SK-N-SH treated with all-trans-retinoic acid at 6 μM for 48 hours (cell line): ENCODE measurements at regions not wholly inside any gene's neighbourhood (a gene's known extent, or its start where the extent isn't known, plus 50 kb on each side); places are given as distances from the start of the nearest gene placed in this dataset.

Experiments
- ATAC-seq: fragments of 200-7000 bp; cut with Tn5 transposase; 3 replicates; pipeline ENCODE4 v1.9.1; 2020; ENCODE audit warnings: mild to moderate bottlenecking, moderate library complexity
- ARNTL ChIP-seq: fragments of 450-650 bp; formaldehyde crosslinking; IDR thresholded peaks from 2 replicates; pipeline ENCODE4 v1.5.0; 2020; ENCODE audit warnings: low read depth, mild to moderate bottlenecking, moderate library complexity, borderline replicate concordance
- BACH2 ChIP-seq: fragments of 250-450 bp; sonication (Bioruptor Pico); IDR thresholded peaks from 2 replicates; pipeline ENCODE4 v1.9.0; 2021; ENCODE audit warnings: mild to moderate bottlenecking, borderline replicate concordance
- CSDC2 ChIP-seq: fragments of 250-450 bp; sonication (Bioruptor Pico); IDR thresholded peaks from 2 replicates; pipeline ENCODE4 v1.5.0; 2020; ENCODE audit warnings: mild to moderate bottlenecking, moderate library complexity
- CSRNP3 ChIP-seq: fragments of 250-450 bp; sonication (Bioruptor Pico); IDR thresholded peaks from 2 replicates; pipeline ENCODE4 v1.5.1; 2021; ENCODE audit warnings: mild to moderate bottlenecking, moderate library complexity
- ESRRG ChIP-seq: fragments of 250-450 bp; sonication (Bioruptor Pico); IDR thresholded peaks from 2 replicates; pipeline ENCODE4 v1.6.1; 2021; ENCODE audit warnings: mild to moderate bottlenecking
- GLIS3 ChIP-seq: fragments of 250-450 bp; sonication (Bioruptor Pico); IDR thresholded peaks from 2 replicates; pipeline ENCODE4 v1.5.0; 2020; ENCODE audit warnings: mild to moderate bottlenecking, moderate library complexity
- ISL1 ChIP-seq: fragments of 250-450 bp; sonication (Bioruptor Pico); IDR thresholded peaks from 2 replicates; pipeline ENCODE4 v2.1.2; 2022; ENCODE audit warnings: mild to moderate bottlenecking, moderate library complexity
- OSR1 ChIP-seq: fragments of 250-450 bp; sonication (Bioruptor Pico); IDR thresholded peaks from 2 replicates; pipeline ENCODE4 v1.8.0; 2022; ENCODE audit warnings: moderate library complexity, mild to moderate bottlenecking, inconsistent platforms
- POU6F1 ChIP-seq: fragments of 250-450 bp; sonication (Bioruptor Pico); IDR thresholded peaks from 2 replicates; pipeline ENCODE4 v1.8.0; 2021; ENCODE audit warnings: low read depth, mild to moderate bottlenecking, moderate library complexity, borderline replicate concordance
- PPARA ChIP-seq: fragments of 250-450 bp; sonication (Bioruptor Pico); IDR thresholded peaks from 2 replicates; pipeline ENCODE4 v1.5.0; 2020; ENCODE audit warnings: mild to moderate bottlenecking, borderline replicate concordance
- RARB ChIP-seq: fragments of 250-450 bp; sonication (Bioruptor Pico); IDR thresholded peaks from 2 replicates; pipeline ENCODE4 v1.8.0; 2021; ENCODE audit warnings: mild to moderate bottlenecking, moderate library complexity
- SNAI2 ChIP-seq: fragments of 250-450 bp; sonication (Bioruptor Pico); IDR thresholded peaks from 2 replicates; pipeline ENCODE4 v1.5.0; 2020; ENCODE audit warnings: mild to moderate bottlenecking, moderate library complexity
- TOX ChIP-seq: fragments of 250-450 bp; sonication (Bioruptor Pico); IDR thresholded peaks from 2 replicates; pipeline ENCODE4 v1.8.0; 2021; ENCODE audit warnings: mild to moderate bottlenecking, moderate library complexity, borderline replicate concordance
- TSHZ2 ChIP-seq: fragments of 250-450 bp; sonication (Bioruptor Pico); IDR thresholded peaks from 2 replicates; pipeline ENCODE4 v1.5.0; 2020; ENCODE audit warnings: mild to moderate bottlenecking, moderate library complexity
- ZC3H10 ChIP-seq: fragments of 250-450 bp; sonication (Bioruptor Pico); IDR thresholded peaks from 2 replicates; pipeline ENCODE4 v1.5.1; 2021; ENCODE audit warnings: mild to moderate bottlenecking, moderate library complexity
- ZFP3 ChIP-seq: fragments of 250-450 bp; sonication (Bioruptor Pico); IDR thresholded peaks from 2 replicates; pipeline ENCODE4 v1.5.0; 2020; ENCODE audit warnings: mild to moderate bottlenecking, moderate library complexity
- ZFP30 ChIP-seq: fragments of 450-650 bp; formaldehyde crosslinking; IDR thresholded peaks from 2 replicates; pipeline ENCODE4 v1.5.0; 2022; ENCODE audit warnings: mild to moderate bottlenecking, moderate library complexity
- ZNF70 ChIP-seq: fragments of 450-650 bp; formaldehyde crosslinking; IDR thresholded peaks from 2 replicates; pipeline ENCODE4 v1.5.0; 2020; ENCODE audit warnings: mild to moderate bottlenecking, moderate library complexity
- ZNF8 ChIP-seq: fragments of 450-650 bp; formaldehyde crosslinking; IDR thresholded peaks from 2 replicates; pipeline ENCODE4 v1.5.0; 2020; ENCODE audit warnings: mild to moderate bottlenecking, moderate library complexity
- TF ChIP-seq, protein P1 (sequence below): fragments of 250-450 bp; sonication (Bioruptor Pico); IDR thresholded peaks from 2 replicates; pipeline ENCODE4 v1.8.0; 2020; ENCODE audit warnings: mild to moderate bottlenecking, moderate library complexity, borderline replicate concordance
- TF ChIP-seq, protein P2 (sequence below): fragments of 250-450 bp; sonication (Bioruptor Pico); IDR thresholded peaks from 2 replicates; pipeline ENCODE4 v1.5.1; 2020; ENCODE audit warnings: low read depth, mild to moderate bottlenecking, moderate library complexity

GRCh38 chr2:188890755-188891154 lies 83.4 kb upstream of the COL3A1 start:
- no peak for ATAC-seq
- TF ChIP-seq TOX (CRISPR knock-in tag): no peak
- TF ChIP-seq ZFP3 (CRISPR knock-in tag): no peak
- TF ChIP-seq ZC3H10 (CRISPR knock-in tag): no peak
- no peak for TF ChIP-seq ZFP30 (CRISPR knock-in tag)
- TF ChIP-seq CSDC2 (CRISPR knock-in tag): no peak
- no peak for TF ChIP-seq ARNTL (CRISPR knock-in tag)
- no peak for TF ChIP-seq SNAI2 (CRISPR knock-in tag)
- no peak for TF ChIP-seq ZNF70 (CRISPR knock-in tag)
- no peak for TF ChIP-seq GLIS3
- TF ChIP-seq TSHZ2 (CRISPR knock-in tag): no peak
- no peak for TF ChIP-seq BACH2 (CRISPR knock-in tag)
- no peak for TF ChIP-seq POU6F1 (CRISPR knock-in tag)
- TF ChIP-seq, protein P1, sequence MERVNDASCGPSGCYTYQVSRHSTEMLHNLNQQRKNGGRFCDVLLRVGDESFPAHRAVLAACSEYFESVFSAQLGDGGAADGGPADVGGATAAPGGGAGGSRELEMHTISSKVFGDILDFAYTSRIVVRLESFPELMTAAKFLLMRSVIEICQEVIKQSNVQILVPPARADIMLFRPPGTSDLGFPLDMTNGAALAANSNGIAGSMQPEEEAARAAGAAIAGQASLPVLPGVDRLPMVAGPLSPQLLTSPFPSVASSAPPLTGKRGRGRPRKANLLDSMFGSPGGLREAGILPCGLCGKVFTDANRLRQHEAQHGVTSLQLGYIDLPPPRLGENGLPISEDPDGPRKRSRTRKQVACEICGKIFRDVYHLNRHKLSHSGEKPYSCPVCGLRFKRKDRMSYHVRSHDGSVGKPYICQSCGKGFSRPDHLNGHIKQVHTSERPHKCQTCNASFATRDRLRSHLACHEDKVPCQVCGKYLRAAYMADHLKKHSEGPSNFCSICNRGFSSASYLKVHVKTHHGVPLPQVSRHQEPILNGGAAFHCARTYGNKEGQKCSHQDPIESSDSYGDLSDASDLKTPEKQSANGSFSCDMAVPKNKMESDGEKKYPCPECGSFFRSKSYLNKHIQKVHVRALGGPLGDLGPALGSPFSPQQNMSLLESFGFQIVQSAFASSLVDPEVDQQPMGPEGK (CRISPR knock-in tag): no peak
- TF ChIP-seq, protein P2, sequence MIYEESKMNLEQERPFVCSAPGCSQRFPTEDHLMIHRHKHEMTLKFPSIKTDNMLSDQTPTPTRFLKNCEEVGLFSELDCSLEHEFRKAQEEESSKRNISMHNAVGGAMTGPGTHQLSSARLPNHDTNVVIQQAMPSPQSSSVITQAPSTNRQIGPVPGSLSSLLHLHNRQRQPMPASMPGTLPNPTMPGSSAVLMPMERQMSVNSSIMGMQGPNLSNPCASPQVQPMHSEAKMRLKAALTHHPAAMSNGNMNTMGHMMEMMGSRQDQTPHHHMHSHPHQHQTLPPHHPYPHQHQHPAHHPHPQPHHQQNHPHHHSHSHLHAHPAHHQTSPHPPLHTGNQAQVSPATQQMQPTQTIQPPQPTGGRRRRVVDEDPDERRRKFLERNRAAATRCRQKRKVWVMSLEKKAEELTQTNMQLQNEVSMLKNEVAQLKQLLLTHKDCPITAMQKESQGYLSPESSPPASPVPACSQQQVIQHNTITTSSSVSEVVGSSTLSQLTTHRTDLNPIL (CRISPR knock-in tag): no peak
- TF ChIP-seq PPARA (CRISPR knock-in tag): no peak
- no peak for TF ChIP-seq ZNF8 (CRISPR knock-in tag)
- TF ChIP-seq OSR1 (CRISPR knock-in tag): no peak
- no peak for TF ChIP-seq ESRRG (CRISPR knock-in tag)
- TF ChIP-seq ISL1 (CRISPR knock-in tag): no peak

DNA sequence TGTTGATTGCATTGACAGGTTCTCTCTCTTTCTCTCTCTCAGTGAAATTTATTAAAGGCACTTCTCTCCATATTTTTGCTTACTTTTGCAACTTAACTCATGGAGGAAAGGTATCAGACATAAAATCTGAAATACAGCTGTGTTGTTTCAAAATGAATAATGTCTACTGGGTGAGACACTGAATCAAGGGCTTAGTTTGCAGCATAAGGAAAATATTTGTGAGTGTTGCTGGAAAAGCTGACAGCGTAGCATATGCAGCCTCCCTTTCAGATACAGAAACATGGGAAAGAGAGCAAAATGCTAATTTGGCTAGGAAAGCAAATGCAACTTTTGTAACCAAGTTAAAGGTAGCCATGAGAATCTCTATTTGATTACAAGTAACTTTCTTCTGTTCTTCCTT lies 81.5 kb upstream of the COL3A1 start:
- ATAC-seq: peak; percentile 46; the same call in 1 of the 3 replicates
- TF ChIP-seq ISL1 (CRISPR knock-in tag) (no peak), ZNF8 (CRISPR knock-in tag) (no peak), CSRNP3 (CRISPR knock-in tag) (no peak), ZC3H10 (CRISPR knock-in tag) (no peak), SNAI2 (CRISPR knock-in tag) (no peak), RARB (CRISPR knock-in tag) (no peak)

GRCh38 chr2:188893972-188894371 lies 80.2 kb upstream of the COL3A1 start:
- TF ChIP-seq ARNTL (CRISPR knock-in tag) (no peak), ESRRG (CRISPR knock-in tag) (no peak), TOX (CRISPR knock-in tag) (no peak), ZNF70 (CRISPR knock-in tag) (no peak), BACH2 (CRISPR knock-in tag) (no peak), ZNF8 (CRISPR knock-in tag) (no peak), ZC3H10 (CRISPR knock-in tag) (no peak), OSR1 (CRISPR knock-in tag) (no peak)
- TF ChIP-seq, protein P2 (CRISPR knock-in tag): no peak
- TF ChIP-seq, all 23 proteins: peak for 0
- ATAC-seq: no peak
